ENCODE measurements at regions not wholly inside any gene's neighbourhood (a gene's known extent, or its start where the extent isn't known, plus 50 kb on each side); places are given as distances from the start of the nearest gene placed in this dataset.

DNA sequence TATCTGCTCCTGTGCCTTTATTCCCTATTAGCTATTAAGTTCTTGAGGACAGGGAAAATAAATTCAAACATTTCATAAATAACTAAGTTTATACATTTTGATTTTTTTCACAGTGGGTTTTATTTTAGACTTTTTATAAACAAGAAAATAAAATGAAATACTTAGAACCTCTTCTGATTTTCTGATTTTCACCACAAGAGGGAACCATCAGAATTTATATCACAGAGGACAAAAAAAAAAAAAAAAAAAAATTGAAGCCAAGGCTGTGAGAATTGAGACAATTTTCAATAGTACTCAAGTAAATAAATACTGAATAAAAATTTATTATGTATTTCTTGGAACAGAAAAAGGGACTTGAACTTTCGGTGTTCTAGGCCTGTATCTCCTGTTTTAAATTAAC is 288.1 kb downstream of the SH3BGRL start:
- DNase-seq (ENCODE audit: low spot score) (no peak), FAIRE-seq (no peak)

GRCh38 chrX:81527881-81528440 is 326.1 kb downstream of the SH3BGRL start:
- DNase-seq (ENCODE audit: low spot score) (no peak), FAIRE-seq (no peak)

DNA sequence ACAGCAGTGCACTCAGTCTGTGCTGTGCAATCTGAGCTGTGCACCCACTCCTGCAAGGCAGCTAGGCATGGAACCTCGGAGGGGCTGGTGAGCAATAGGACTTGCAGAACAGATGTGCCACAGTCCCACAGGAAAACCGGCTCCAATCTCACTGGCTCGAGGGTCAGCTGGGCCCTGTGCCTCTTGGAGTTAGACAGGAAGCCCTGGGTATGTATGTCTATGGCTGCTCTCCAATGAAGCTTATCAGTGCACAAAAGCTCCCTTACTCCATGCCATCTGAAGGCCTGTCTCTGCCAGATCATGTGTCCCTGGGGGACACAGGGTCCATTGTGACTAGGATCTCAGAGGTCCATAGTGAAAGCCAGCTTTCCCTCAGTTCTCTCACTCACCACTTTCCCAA is 335.8 kb downstream of the SH3BGRL start:
- FAIRE-seq (no peak), DNase-seq (ENCODE audit: low spot score) (no peak)

DNA sequence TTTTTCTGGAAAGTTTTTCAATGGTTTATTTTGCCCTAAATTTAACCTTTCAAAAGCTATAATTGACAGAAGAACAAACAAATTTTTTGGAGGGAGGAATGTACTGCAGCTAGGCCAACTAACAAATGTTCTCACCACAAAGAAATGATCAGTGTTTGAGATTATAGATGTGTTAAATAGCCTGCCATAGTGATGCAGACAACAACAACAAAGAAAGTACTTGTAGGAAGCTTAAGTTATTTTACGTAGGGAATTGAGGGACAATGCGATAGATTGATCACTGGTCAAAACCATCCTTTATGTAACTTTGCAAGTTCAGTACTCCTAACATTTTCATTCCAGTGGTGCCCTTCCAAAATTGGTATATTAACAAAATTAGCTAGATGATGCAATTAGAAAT is 340.4 kb downstream of the SH3BGRL start:
- FAIRE-seq (no peak), DNase-seq (ENCODE audit: low spot score) (no peak)

DNA sequence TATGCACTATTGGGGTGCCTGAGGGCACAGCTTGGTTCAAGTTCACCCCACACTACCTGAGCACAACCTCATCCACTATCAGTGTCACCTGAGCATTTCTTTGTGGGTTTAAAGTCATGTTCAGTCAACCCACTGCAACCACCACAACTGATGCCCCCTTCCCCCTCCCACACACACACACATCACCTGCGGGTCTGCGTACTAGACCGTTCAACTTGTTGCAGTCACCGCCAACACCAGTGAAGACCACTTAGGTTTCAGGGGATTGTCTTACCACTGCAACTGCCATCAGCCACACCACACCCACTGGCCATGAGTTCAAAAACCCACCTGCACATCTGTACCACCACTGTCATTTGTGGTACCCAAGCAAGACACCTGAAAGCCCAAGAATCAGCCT is 355.0 kb downstream of the SH3BGRL start:
- FAIRE-seq (no peak), DNase-seq (ENCODE audit: low spot score) (no peak)

GRCh38 chrX:81564851-81565250 is 362.9 kb downstream of the SH3BGRL start:
- FAIRE-seq (no peak), DNase-seq (ENCODE audit: low spot score) (no peak)

- FAIRE-seq = no peak
- DNase-seq (ENCODE audit: low spot score) = no peak
These were observed 375.1 kb downstream of the SH3BGRL start for GRCh38 chrX:81577028-81577427.

DNA sequence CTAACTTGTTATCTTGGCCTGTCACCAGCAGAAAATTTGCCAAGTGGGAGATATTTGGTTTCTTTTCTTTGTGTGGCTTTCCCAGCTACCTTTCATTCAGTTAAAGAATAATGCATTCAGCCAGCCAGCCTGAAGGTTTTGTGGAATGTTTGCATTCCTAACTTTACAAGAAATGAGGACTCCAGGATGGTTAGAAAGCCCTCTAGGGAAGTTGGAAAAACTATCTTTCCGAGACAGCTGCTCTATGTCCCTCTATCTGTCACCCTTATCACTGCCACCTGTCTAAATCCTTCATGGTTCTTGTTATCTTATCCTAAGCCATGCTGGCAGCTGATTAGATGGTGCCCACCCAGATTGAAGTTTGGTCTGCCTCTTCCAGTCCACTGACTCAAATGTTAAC is 384.2 kb downstream of the SH3BGRL start:
- FAIRE-seq (no peak), DNase-seq (ENCODE audit: low spot score) (no peak)

DNA sequence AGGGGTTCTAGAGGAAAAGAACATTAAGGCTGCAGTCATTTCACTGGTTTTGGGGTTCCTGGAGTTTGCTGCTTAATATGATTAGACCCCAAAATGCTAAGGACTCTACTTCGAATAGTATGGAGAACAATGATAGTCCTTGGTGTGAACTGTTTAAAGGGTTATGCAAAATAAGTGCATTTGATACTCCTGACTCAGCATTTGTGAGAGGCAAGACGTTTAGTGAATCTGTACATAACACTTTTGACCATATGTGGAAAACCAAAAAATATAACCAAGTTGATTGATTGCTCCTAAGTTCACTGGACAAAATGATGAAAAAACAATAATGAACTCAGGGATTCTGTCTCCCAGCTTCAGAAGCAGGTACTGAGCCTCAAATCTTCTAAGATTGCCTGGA is 414.1 kb downstream of the SH3BGRL start:
- DNase-seq (ENCODE audit: low spot score) (no peak), FAIRE-seq (no peak)

GRCh38 chrX:81662381-81662780 is 460.5 kb downstream of the SH3BGRL start:
- FAIRE-seq (no peak), DNase-seq (ENCODE audit: low spot score) (peak; percentile 6)

DNA sequence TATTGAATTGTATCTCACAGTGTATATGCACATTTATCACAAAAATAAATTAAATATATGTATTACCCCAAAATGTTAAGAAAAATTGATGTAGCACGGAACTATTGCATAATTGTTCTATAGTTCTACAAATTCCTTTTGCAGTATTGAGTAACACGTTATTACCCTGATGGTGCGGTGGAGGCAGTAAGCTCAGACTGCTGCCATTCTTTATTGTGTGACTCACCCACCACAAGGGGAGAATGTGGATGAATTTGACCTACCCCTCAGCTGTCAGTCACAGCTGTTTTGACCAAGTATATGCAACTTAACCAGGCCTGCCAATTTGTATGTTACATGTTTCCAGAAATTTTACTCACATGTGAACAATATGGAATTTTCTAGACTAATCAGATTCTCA is 506.6 kb downstream of the SH3BGRL start:
- FAIRE-seq (no peak), DNase-seq (ENCODE audit: low spot score) (peak; percentile 58)

GRCh38 chrX:81728622-81729021 is 526.7 kb downstream of the SH3BGRL start:
- no peak for FAIRE-seq
- DNase-seq (ENCODE audit: low spot score) = no peak

DNA sequence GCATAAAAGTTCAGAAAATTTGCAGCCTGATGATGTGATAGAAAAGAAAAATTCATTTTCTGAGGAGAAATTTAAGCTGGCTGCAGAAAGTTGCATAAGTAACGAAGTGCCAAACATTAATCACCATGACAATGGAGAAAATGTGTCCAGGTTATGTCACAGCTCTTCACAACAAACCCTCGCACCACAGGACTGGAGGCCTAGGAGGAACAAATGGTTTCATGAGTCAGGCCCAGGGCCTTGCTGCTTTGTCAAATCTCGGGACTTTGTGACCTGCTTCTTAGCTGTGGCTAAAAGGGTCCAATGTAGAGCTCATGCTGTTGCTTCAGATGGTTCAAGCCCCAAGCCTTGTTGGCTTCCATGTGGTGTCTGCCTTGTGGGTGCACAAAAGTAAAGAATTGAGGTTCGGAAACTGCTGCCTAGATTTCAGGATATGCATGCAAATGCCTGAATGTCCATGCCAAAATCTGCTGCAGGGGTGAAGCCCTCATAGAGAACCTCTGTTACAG is 527.4 kb downstream of the SH3BGRL start:
- DNase-seq (ENCODE audit: low spot score) = no peak
- no peak for FAIRE-seq

- no peak for DNase-seq (ENCODE audit: low spot score)
These were observed 577.8 kb downstream of the SH3BGRL start for GRCh38 chrX:81779701-81780100.

DNA sequence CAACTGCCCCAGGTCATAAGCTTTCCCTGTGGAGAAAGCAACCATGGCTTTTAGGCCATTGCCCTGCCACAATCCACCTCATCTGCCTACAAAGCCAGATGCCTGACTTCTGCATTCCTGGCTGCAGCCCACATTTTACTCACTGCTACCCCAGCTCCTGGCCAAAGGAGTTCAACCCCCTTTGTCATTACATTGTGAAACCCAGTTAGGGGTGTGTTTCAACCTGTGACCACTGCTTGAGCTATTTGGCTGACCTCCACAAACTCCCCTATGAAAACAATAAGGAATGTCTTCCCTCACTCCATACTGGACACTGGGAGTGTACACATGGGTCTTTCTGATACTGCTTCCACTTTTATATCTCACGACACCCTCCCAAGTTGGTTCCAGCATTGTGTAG is 589.2 kb downstream of the SH3BGRL start:
- no peak for FAIRE-seq

More at GRCh38 chrX:81779701-81780100, 577.8 kb downstream of the SH3BGRL start:
- no peak for FAIRE-seq

More for the DNA sequence above, 589.2 kb downstream of the SH3BGRL start:
- no peak for DNase-seq (ENCODE audit: low spot score)
